A673 (cell line): ENCODE measurements at regions not wholly inside any gene's neighbourhood (a gene's known extent, or its start where the extent isn't known, plus 50 kb on each side); places are given as distances from the start of the nearest gene placed in this dataset.

ENCODE experiments used
- BruUV-seq: library from RNA; stranded (reverse); fragments of 400-500 nt; replicated peaks from 2 replicates; lab custom pipeline; 2021; lab: Mats Ljungman, UMichigan
- CTCF ChIA-PET: fragments of 300-600 bp; sonication (Branson Sonifier 250); formaldehyde crosslinking; loops from one replicate; lab custom pipeline; 2022; ENCODE audit warnings: antibody characterized with exemption; lab: Charles Lee
- POLR2A ChIA-PET: fragments of 300-600 bp; sonication (Branson Sonifier 250); formaldehyde crosslinking; loops from one replicate; lab custom pipeline; 2022; ENCODE audit warnings: antibody characterized with exemption; ENCODE audit not compliant: low non-redundant PET; lab: Charles Lee
- DNase-seq: peaks from one replicate; pipeline ENCODE4 v3.0.0-alpha.2; 2015; ENCODE audit warnings: low spot score
- H3K27ac ChIP-seq: fragments of 200-600 bp; sonication (generic); 2 replicates; pipeline ENCODE4 v1.5.1; 2016; ENCODE audit warnings: mixed run types, low read depth, mild to moderate bottlenecking, mixed read lengths, antibody characterized with exemption, low read length; ENCODE audit not compliant: poor library complexity, severe bottlenecking
- H3K27me3 ChIP-seq: fragments of 200-600 bp; sonication (generic); replicated peaks from 2 replicates; pipeline ENCODE4 v1.6.1; 2017; ENCODE audit warnings: mixed run types, low read depth, mild to moderate bottlenecking, mixed read lengths, antibody characterized with exemption, low read length; ENCODE audit not compliant: insufficient read depth, poor library complexity
- H3K36me3 ChIP-seq: fragments of 200-600 bp; sonication (generic); 2 replicates; pipeline ENCODE4 v1.6.1; 2016; ENCODE audit warnings: mixed run types, mild to moderate bottlenecking, mixed read lengths, antibody characterized with exemption, low read length; ENCODE audit not compliant: insufficient read depth, poor library complexity, severe bottlenecking
- H3K4me1 ChIP-seq: fragments of 200-600 bp; sonication (generic); 2 replicates; pipeline ENCODE4 v1.6.1; 2017; ENCODE audit warnings: mixed run types, mild to moderate bottlenecking, mixed read lengths, antibody characterized with exemption, low read length; ENCODE audit not compliant: insufficient read depth, poor library complexity, severe bottlenecking
- H3K4me3 ChIP-seq: fragments of 200-600 bp; sonication (generic); 2 replicates; pipeline ENCODE4 v1.5.1; 2016; ENCODE audit warnings: low read depth, mixed run types, mild to moderate bottlenecking, mixed read lengths, low read length; ENCODE audit not compliant: poor library complexity, severe bottlenecking
- H3K9me3 ChIP-seq: fragments of 200-600 bp; sonication (generic); 2 replicates; pipeline ENCODE4 v1.6.1; 2016; ENCODE audit warnings: mixed run types, low read depth, mild to moderate bottlenecking, mixed read lengths, antibody characterized with exemption, low read length; ENCODE audit not compliant: poor library complexity, severe bottlenecking
- EZH2 ChIP-seq: fragments of 200-600 bp; sonication (generic); IDR thresholded peaks from 2 replicates; pipeline ENCODE4 v1.6.1; 2017; ENCODE audit warnings: borderline replicate concordance, low read depth, mild to moderate bottlenecking, mixed read lengths, antibody characterized with exemption, low read length; ENCODE audit not compliant: poor library complexity, severe bottlenecking
- intact Hi-C: fragments of 100-400 bp; cut with micrococcal nuclease; formaldehyde crosslinking; loops from one replicate; pipeline ENCODE4 v1.10.0; 2022; ENCODE audit not compliant: unreplicated experiment
- TF ChIP-seq, protein P1 (sequence below): fragments of 300-800, 200-600 bp; sonication (generic); conservative IDR thresholded peaks from 2 replicates; pipeline ENCODE4 v1.5.1; 2017; ENCODE audit warnings: low read depth, mild to moderate bottlenecking, antibody characterized with exemption, low read length, moderate library complexity, mixed read lengths

DNA sequence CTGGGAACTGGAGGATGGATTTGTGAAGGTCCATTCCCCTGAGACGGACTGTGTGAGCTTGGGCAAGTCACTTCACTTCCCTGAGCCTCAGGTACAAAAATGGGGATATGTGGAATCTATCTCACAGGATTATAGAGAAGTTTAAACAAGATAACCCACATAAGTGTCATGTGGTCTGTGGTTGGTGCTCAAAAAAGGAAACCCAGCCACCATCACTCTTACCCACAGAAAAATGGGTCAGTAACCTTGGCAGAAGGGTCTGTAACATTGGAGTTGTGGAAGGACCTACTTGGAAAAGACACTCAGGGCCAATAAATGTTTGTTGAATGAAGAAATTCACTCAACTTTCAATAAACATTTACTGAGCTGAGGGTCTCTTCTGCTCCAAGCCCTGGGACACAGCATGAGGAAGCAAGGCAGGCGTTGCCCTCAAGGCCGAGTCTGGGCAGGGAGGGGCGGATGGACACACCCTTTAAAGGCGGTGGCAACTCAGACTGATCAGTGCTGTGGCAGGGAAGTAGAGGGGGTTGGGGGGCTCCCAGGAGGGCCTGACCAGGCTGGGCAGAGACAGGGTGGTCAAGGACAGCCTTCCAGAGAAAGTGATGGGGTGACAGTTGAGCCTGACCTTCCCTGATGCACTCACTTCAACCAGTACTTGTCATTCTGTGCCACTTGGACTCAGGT lies 66.7 kb upstream of the ACOT11 start:
- TF ChIP-seq, protein P1, sequence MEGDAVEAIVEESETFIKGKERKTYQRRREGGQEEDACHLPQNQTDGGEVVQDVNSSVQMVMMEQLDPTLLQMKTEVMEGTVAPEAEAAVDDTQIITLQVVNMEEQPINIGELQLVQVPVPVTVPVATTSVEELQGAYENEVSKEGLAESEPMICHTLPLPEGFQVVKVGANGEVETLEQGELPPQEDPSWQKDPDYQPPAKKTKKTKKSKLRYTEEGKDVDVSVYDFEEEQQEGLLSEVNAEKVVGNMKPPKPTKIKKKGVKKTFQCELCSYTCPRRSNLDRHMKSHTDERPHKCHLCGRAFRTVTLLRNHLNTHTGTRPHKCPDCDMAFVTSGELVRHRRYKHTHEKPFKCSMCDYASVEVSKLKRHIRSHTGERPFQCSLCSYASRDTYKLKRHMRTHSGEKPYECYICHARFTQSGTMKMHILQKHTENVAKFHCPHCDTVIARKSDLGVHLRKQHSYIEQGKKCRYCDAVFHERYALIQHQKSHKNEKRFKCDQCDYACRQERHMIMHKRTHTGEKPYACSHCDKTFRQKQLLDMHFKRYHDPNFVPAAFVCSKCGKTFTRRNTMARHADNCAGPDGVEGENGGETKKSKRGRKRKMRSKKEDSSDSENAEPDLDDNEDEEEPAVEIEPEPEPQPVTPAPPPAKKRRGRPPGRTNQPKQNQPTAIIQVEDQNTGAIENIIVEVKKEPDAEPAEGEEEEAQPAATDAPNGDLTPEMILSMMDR = no peak
- TF ChIP-seq EZH2 = no peak
- CTCF ChIA-PET = no interaction called here
- Histone ChIP-seq H3K36me3 (no peaks in the 10 kb centered on the region), H3K4me1 (peaks cover 16% of the 10 kb centered on the region), H3K9me3 (no peaks in the 10 kb centered on the region), H3K27me3 (no peaks in the 10 kb centered on the region), H3K4me3 (no peak overlapping the region), H3K27ac (no peak overlapping the region)
- BruUV-seq = no TSS peak
- intact Hi-C loops = no loop called here
- POLR2A ChIA-PET = no interaction called here
- no peak for DNase-seq

DNA sequence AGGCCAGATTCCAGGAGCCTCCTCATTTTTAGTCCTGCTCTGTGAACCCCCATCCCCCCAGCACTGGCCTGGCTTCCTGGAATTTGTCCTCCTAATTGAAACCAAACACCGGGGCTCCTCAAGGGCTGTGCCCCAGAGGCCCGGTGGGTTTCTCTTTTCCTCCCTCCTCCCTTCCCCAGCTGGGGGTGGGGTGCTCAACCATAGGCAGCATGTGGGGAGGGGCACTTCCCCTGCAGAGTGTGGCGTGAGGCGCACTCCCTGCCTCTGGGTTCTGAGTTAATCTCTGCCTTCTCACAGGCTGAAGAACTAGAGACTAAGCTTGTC lies 67.5 kb upstream of the ACOT11 start:
- no peak for DNase-seq
- no TSS peak for BruUV-seq
- Histone ChIP-seq H3K36me3 (no peaks in the 10 kb centered on the region), H3K4me1 (peaks cover 11% of the 10 kb centered on the region), H3K27ac (no peak overlapping the region), H3K4me3 (no peak overlapping the region), H3K27me3 (no peaks in the 10 kb centered on the region), H3K9me3 (no peaks in the 10 kb centered on the region)
- intact Hi-C loops = no loop called here
- ChIA-PET POLR2A (no interaction called here), CTCF (interaction anchor here (0.6 kb wide), 1 partner anchor 8 kb away, joined by 5 read pairs; no protein-coding TSS in a partner anchor)
- TF ChIP-seq EZH2 = no peak
- TF ChIP-seq, protein P1 = no peak

DNA sequence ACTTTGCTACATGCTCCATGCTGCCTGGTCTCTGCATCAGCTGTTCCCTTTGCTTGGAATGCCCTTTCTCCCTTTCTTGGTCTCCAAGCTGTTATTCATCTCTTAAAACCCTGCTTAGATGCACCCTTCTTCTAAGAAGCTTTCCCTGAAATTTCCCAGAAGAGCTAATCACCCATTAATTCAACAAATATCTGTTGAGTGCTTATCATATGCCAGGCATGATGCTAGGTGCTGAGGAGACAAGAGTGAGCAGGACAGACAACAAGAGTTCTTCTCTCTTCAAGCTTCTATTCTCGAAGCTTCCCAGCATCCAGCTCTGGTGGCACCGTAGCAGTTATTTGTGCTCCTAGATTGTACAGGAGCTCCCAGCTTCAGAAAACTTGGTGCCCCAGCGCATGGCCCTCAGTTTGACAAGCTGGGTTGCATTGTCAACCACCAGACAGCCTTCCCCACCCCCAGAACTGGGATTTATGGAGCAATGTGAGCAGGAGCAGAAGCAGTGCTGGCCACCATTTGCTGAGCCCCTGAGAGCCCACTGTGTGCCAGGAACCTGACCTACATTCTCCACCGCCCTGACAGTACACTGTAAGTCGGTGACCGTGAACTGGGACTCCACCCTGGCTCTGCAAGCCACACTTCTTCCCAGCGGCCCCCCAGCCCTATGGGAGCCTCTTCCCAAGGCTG lies 68.0 kb upstream of the ACOT11 start:
- H3K27me3 ChIP-seq = no peaks in the 10 kb centered on the region
- no peak overlapping the region for H3K4me3 ChIP-seq
- H3K4me1 ChIP-seq = peaks cover 6% of the 10 kb centered on the region
- intact Hi-C loops = no loop called here
- no peak overlapping the region for H3K27ac ChIP-seq
- H3K9me3 ChIP-seq = no peaks in the 10 kb centered on the region
- no TSS peak for BruUV-seq
- CTCF ChIA-PET = interaction anchor here (0.6 kb wide), 1 partner anchor 9 kb away, joined by 5 read pairs; no protein-coding TSS in a partner anchor
- no peak for DNase-seq
- POLR2A ChIA-PET = no interaction called here
- H3K36me3 ChIP-seq = no peaks in the 10 kb centered on the region
- TF ChIP-seq, protein P1 = no peak
- TF ChIP-seq EZH2 = no peak
